OCI-LY1 (cell line): ENCODE measurements at regions not wholly inside any gene's neighbourhood (a gene's known extent, or its start where the extent isn't known, plus 50 kb on each side); places are given as distances from the start of the nearest gene placed in this dataset.

ENCODE experiments used
- CTCF ChIP-seq: fragments of 200-600 bp; sonication (generic), shearing (Covaris generic); IDR thresholded peaks from 2 replicates; pipeline ENCODE4 v1.5.1; 2017; ENCODE audit warnings: mild to moderate bottlenecking, antibody characterized with exemption, low read length, moderate library complexity, mixed read lengths
- EZH2 ChIP-seq: fragments of 200-600 bp; sonication (generic), shearing (Covaris generic); IDR thresholded peaks from 2 replicates; pipeline ENCODE4 v1.8.0; 2017; ENCODE audit warnings: borderline replicate concordance, mixed run types, mild to moderate bottlenecking, antibody characterized with exemption, low read length, moderate library complexity, mixed read lengths

- no peak for TF ChIP-seq CTCF
- no peak for TF ChIP-seq EZH2
Measured at GRCh38 chr3:135759651-135760050, 205.9 kb upstream of the PPP2R3A start.
